WTC11 (cell line): ENCODE measurements at regions not wholly inside any gene's neighbourhood (a gene's known extent, or its start where the extent isn't known, plus 50 kb on each side); places are given as distances from the start of the nearest gene placed in this dataset.

ENCODE experiments used
- AFF4 ChIP-seq: sonication (generic); formaldehyde crosslinking; IDR thresholded peaks from 2 replicates; pipeline ENCODE4 v1.8.1; 2023; ENCODE audit warnings: mild to moderate bottlenecking, missing genetic modification reagents, borderline replicate concordance
- E2F4 ChIP-seq: sonication (generic); formaldehyde crosslinking; IDR thresholded peaks from 2 replicates; pipeline ENCODE4 v1.8.1; 2022; ENCODE audit warnings: low read depth, mild to moderate bottlenecking, moderate library complexity, missing genetic modification reagents, borderline replicate concordance
- FOXP1 ChIP-seq: sonication (generic); formaldehyde crosslinking; IDR thresholded peaks from 2 replicates; pipeline ENCODE4 v1.8.0; 2022; ENCODE audit warnings: missing genetic modification reagents, mild to moderate bottlenecking, moderate library complexity, borderline replicate concordance
- IRF2 ChIP-seq: sonication (generic); formaldehyde crosslinking; IDR thresholded peaks from 2 replicates; pipeline ENCODE4 v1.8.0; 2022; ENCODE audit warnings: low read depth, missing genetic modification reagents, borderline replicate concordance
- JUN ChIP-seq: sonication (generic); formaldehyde crosslinking; IDR thresholded peaks from 2 replicates; pipeline ENCODE4 v1.8.0; 2023; ENCODE audit warnings: mild to moderate bottlenecking, missing genetic modification reagents
- MAX ChIP-seq: sonication (generic); formaldehyde crosslinking; IDR thresholded peaks from 2 replicates; pipeline ENCODE4 v1.8.0; 2022; ENCODE audit warnings: mild to moderate bottlenecking, missing genetic modification reagents
- NR1H2 ChIP-seq: sonication (generic); formaldehyde crosslinking; IDR thresholded peaks from 2 replicates; pipeline ENCODE4 v1.9.0; 2021; ENCODE audit warnings: mild to moderate bottlenecking, moderate library complexity, missing genetic modification reagents
- TEAD1 ChIP-seq: sonication (generic); formaldehyde crosslinking; IDR thresholded peaks from 2 replicates; pipeline ENCODE4 v1.8.0; 2022; ENCODE audit warnings: mild to moderate bottlenecking, missing genetic modification reagents
- TF ChIP-seq, protein P1 (sequence below): fragments of 200-600 bp; IDR thresholded peaks from 2 replicates; pipeline ENCODE4 v1.8.0; 2022; ENCODE audit warnings: antibody characterized with exemption
- TF ChIP-seq, protein P2 (sequence below): sonication (generic); formaldehyde crosslinking; IDR thresholded peaks from 2 replicates; pipeline ENCODE4 v1.8.0; 2023; ENCODE audit warnings: missing genetic modification reagents, mild to moderate bottlenecking, borderline replicate concordance
- TF ChIP-seq, protein P3 (sequence below): sonication (generic); formaldehyde crosslinking; IDR thresholded peaks from 2 replicates; pipeline ENCODE4 v1.8.1; 2023; ENCODE audit warnings: mild to moderate bottlenecking, moderate library complexity, missing genetic modification reagents

DNA sequence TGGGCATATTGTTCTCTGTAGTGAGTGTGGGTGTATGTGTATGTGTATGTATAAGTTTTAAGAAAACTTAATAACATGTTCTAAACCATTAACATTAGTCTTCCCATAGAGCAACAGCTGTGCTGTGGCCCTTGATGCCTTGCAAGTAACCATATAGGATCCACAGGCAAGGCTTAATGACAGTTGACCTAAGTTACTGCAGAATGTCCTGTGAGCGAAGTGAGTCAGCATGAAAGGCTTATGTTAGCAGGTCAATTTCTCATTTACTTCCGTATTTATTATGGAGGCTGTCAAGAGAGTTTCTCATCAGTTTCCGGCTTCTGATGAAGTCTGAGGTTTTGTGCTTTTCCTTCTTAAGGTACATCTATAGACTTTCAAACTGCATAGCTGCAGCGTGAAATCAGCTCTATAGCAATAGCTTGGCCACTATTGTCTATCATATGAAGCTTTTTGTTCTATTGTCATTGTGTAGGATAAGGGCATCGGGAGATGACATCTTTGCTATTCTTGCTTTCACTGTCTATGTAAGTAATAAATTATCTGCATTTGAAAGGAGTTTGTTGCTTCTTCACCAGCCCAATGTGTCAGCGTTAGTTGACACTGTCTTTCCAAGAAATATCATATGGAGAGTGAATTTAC lies 1153.4 kb upstream of the AGA start:
- TF ChIP-seq, protein P1, sequence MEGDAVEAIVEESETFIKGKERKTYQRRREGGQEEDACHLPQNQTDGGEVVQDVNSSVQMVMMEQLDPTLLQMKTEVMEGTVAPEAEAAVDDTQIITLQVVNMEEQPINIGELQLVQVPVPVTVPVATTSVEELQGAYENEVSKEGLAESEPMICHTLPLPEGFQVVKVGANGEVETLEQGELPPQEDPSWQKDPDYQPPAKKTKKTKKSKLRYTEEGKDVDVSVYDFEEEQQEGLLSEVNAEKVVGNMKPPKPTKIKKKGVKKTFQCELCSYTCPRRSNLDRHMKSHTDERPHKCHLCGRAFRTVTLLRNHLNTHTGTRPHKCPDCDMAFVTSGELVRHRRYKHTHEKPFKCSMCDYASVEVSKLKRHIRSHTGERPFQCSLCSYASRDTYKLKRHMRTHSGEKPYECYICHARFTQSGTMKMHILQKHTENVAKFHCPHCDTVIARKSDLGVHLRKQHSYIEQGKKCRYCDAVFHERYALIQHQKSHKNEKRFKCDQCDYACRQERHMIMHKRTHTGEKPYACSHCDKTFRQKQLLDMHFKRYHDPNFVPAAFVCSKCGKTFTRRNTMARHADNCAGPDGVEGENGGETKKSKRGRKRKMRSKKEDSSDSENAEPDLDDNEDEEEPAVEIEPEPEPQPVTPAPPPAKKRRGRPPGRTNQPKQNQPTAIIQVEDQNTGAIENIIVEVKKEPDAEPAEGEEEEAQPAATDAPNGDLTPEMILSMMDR: no peak
- TF ChIP-seq FOXP1 (CRISPR knock-in tag) (no peak), NR1H2 (no peak), TEAD1 (CRISPR knock-in tag) (no peak), E2F4 (no peak), IRF2 (CRISPR knock-in tag) (no peak), MAX (CRISPR knock-in tag) (no peak), AFF4 (CRISPR knock-in tag) (no peak), JUN (CRISPR knock-in tag) (no peak)
- TF ChIP-seq, protein P2, sequence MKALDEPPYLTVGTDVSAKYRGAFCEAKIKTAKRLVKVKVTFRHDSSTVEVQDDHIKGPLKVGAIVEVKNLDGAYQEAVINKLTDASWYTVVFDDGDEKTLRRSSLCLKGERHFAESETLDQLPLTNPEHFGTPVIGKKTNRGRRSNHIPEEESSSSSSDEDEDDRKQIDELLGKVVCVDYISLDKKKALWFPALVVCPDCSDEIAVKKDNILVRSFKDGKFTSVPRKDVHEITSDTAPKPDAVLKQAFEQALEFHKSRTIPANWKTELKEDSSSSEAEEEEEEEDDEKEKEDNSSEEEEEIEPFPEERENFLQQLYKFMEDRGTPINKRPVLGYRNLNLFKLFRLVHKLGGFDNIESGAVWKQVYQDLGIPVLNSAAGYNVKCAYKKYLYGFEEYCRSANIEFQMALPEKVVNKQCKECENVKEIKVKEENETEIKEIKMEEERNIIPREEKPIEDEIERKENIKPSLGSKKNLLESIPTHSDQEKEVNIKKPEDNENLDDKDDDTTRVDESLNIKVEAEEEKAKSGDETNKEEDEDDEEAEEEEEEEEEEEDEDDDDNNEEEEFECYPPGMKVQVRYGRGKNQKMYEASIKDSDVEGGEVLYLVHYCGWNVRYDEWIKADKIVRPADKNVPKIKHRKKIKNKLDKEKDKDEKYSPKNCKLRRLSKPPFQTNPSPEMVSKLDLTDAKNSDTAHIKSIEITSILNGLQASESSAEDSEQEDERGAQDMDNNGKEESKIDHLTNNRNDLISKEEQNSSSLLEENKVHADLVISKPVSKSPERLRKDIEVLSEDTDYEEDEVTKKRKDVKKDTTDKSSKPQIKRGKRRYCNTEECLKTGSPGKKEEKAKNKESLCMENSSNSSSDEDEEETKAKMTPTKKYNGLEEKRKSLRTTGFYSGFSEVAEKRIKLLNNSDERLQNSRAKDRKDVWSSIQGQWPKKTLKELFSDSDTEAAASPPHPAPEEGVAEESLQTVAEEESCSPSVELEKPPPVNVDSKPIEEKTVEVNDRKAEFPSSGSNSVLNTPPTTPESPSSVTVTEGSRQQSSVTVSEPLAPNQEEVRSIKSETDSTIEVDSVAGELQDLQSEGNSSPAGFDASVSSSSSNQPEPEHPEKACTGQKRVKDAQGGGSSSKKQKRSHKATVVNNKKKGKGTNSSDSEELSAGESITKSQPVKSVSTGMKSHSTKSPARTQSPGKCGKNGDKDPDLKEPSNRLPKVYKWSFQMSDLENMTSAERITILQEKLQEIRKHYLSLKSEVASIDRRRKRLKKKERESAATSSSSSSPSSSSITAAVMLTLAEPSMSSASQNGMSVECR (CRISPR knock-in tag): no peak
- TF ChIP-seq, protein P3, sequence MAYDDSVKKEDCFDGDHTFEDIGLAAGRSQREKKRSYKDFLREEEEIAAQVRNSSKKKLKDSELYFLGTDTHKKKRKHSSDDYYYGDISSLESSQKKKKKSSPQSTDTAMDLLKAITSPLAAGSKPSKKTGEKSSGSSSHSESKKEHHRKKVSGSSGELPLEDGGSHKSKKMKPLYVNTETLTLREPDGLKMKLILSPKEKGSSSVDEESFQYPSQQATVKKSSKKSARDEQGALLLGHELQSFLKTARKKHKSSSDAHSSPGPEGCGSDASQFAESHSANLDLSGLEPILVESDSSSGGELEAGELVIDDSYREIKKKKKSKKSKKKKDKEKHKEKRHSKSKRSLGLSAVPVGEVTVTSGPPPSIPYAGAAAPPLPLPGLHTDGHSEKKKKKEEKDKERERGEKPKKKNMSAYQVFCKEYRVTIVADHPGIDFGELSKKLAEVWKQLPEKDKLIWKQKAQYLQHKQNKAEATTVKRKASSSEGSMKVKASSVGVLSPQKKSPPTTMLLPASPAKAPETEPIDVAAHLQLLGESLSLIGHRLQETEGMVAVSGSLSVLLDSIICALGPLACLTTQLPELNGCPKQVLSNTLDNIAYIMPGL (CRISPR knock-in tag): no peak
